CD4-positive, alpha-beta T cell (primary cell): ENCODE measurements at regions not wholly inside any gene's neighbourhood (a gene's known extent, or its start where the extent isn't known, plus 50 kb on each side); places are given as distances from the start of the nearest gene placed in this dataset.

Experiments
- ATAC-seq: fragments of 200-7000 bp; cut with Tn5 transposase; one replicate; pipeline ENCODE4 v1.10.0; 2022; ENCODE audit warnings: mild to moderate bottlenecking; ENCODE audit not compliant: poor library complexity
- CTCF ChIA-PET: fragments of 350-600 bp; sonication (Branson Sonifier 250); formaldehyde crosslinking; loops from one replicate; lab custom pipeline; 2021; ENCODE audit warnings: antibody characterized with exemption, inconsistent platforms; lab: Charles Lee
- POLR2A ChIA-PET: fragments of 350-600 bp; sonication (Branson Sonifier 250); formaldehyde crosslinking; loops from one replicate; lab custom pipeline; 2021; ENCODE audit warnings: antibody characterized with exemption, inconsistent platforms; lab: Charles Lee
- DNase-seq, 14 experiments: peaks; one replicate each; pipeline ENCODE4 v3.0.0-alpha.2; 2013 to 2020; ENCODE audit warnings: mixed read lengths in 2 of 14
- H3K27ac ChIP-seq, 2 donors: one replicate each; pipeline versions ENCODE4 v1.5.1 to v1.7.0; 2013; ENCODE audit warnings: low read length in 2 of 2, low read depth in 1 of 2, mild to moderate bottlenecking in 1 of 2
- H3K27me3 ChIP-seq, 2 experiments: 1 replicate in 1 of 2; 2 replicates in 1 of 2; pipeline versions ENCODE4 v1.6.1 to v1.7.0; 2013; ENCODE audit warnings: low read length in 2 of 2, control low read depth in 1 of 2, mild to moderate bottlenecking in 1 of 2, moderate library complexity in 1 of 2; ENCODE audit not compliant: insufficient read depth in 2 of 2, control insufficient read depth in 1 of 2
- H3K36me3 ChIP-seq: one replicate; pipeline ENCODE4 v1.6.1; 2013; ENCODE audit warnings: low read length, control low read depth; ENCODE audit not compliant: insufficient read depth
- H3K4me1 ChIP-seq: one replicate; pipeline ENCODE4 v1.6.1; 2013; ENCODE audit warnings: low read length, control low read depth; ENCODE audit not compliant: insufficient read depth
- H3K4me3 ChIP-seq: one replicate; pipeline ENCODE4 v1.5.1; 2013; ENCODE audit warnings: mild to moderate bottlenecking, low read length, moderate library complexity
- H3K9me3 ChIP-seq, 2 experiments: 1 replicate in 1 of 2; 2 replicates in 1 of 2; pipeline versions ENCODE4 v1.6.1 to v1.7.0; 2013; ENCODE audit warnings: low read length in 2 of 2, mild to moderate bottlenecking in 2 of 2, control low read depth in 1 of 2, moderate library complexity in 1 of 2; ENCODE audit not compliant: control insufficient read depth in 1 of 2, insufficient read depth in 1 of 2
- H3K27ac Mint-ChIP-seq: one replicate; pipeline ENCODE4 v1.8.0; 2020; ENCODE audit warnings: mixed read lengths
- H3K27me3 Mint-ChIP-seq: one replicate; pipeline ENCODE4 v1.8.0; 2021; ENCODE audit warnings: mixed read lengths
- H3K36me3 Mint-ChIP-seq: one replicate; pipeline ENCODE4 v1.8.0; 2021; ENCODE audit warnings: low read depth, mixed read lengths
- H3K4me1 Mint-ChIP-seq: one replicate; pipeline ENCODE4 v1.8.0; 2021; ENCODE audit warnings: low read depth, mixed read lengths
- H3K4me3 Mint-ChIP-seq: one replicate; pipeline ENCODE4 v1.8.0; 2020; ENCODE audit warnings: mild to moderate bottlenecking, mixed read lengths
- H3K9me3 Mint-ChIP-seq: one replicate; pipeline ENCODE4 v1.8.0; 2020; ENCODE audit warnings: mixed read lengths
- CTCF ChIP-seq: fragments of 200-600 bp; IDR thresholded peaks from one replicate; pipeline ENCODE4 v1.8.0; 2022; ENCODE audit warnings: antibody characterized with exemption, mild to moderate bottlenecking
- intact Hi-C, 2 experiments: fragments of 100-400 bp; cut with DNase I in 1 of 2; cut with micrococcal nuclease in 1 of 2; formaldehyde crosslinking; loops; one replicate each; pipeline versions ENCODE4 v1.15.1 to v1.9.0; 2023 to 2025; cut with DNase I, micrococcal nuclease

- H3K27me3 Mint-ChIP-seq, result no peaks in the 10 kb centered on the region
- peaks cover 10% of the 10 kb centered on the region for H3K9me3 Mint-ChIP-seq
- H3K27me3 ChIP-seq, result no peaks in the 10 kb centered on the region
- ChIA-PET CTCF (no interaction called here), POLR2A (no interaction called here)
- H3K27ac ChIP-seq, result no peak overlapping the region
- ATAC-seq (no peak), DNase-seq (no peak)
- TF ChIP-seq CTCF, result no peak
- H3K36me3 Mint-ChIP-seq, result no peaks in the 10 kb centered on the region
- H3K4me3 ChIP-seq, result no peak overlapping the region
- no peak overlapping the region for H3K27ac Mint-ChIP-seq
- no peaks in the 10 kb centered on the region for H3K36me3 ChIP-seq
- peaks cover 0 to 4% of the 10 kb centered on the region in 2 experiments for H3K9me3 ChIP-seq
- H3K4me3 Mint-ChIP-seq, result no peak overlapping the region
- no peaks in the 10 kb centered on the region for H3K4me1 Mint-ChIP-seq
- H3K4me1 ChIP-seq, result no peaks in the 10 kb centered on the region
- intact Hi-C loops, result no loop called here
These were observed 1048.0 kb upstream of the WWC1 start for GRCh38 chr5:167243463-167243862.

- H3K9me3 Mint-ChIP-seq, result peaks cover 10% of the 10 kb centered on the region
- ATAC-seq (no peak), DNase-seq (no peak)
- no peaks in the 10 kb centered on the region for H3K36me3 Mint-ChIP-seq
- Histone ChIP-seq H3K4me3 (no peak overlapping the region), H3K27me3 (no peaks in the 10 kb centered on the region), H3K9me3 (peaks cover 0 to 3% of the 10 kb centered on the region in 2 experiments), H3K4me1 (no peaks in the 10 kb centered on the region), H3K36me3 (no peaks in the 10 kb centered on the region), H3K27ac (no peak overlapping the region)
- H3K4me1 Mint-ChIP-seq, result no peaks in the 10 kb centered on the region
- ChIA-PET POLR2A (no interaction called here), CTCF (no interaction called here)
- TF ChIP-seq CTCF, result no peak
- no peaks in the 10 kb centered on the region for H3K27me3 Mint-ChIP-seq
- no peak overlapping the region for H3K4me3 Mint-ChIP-seq
- H3K27ac Mint-ChIP-seq, result no peak overlapping the region
- intact Hi-C loops, result no loop called here
These were observed 1046.9 kb upstream of the WWC1 start for GRCh38 chr5:167244583-167244982.

- H3K27ac Mint-ChIP-seq, result no peak overlapping the region
- H3K9me3 Mint-ChIP-seq, result peaks cover 10% of the 10 kb centered on the region
- TF ChIP-seq CTCF, result no peak
- ChIA-PET CTCF (no interaction called here), POLR2A (no interaction called here)
- H3K4me3 Mint-ChIP-seq, result no peak overlapping the region
- intact Hi-C loops, result no loop called here
- Histone ChIP-seq H3K27me3 (no peaks in the 10 kb centered on the region), H3K36me3 (no peaks in the 10 kb centered on the region), H3K9me3 (no peaks in the 10 kb centered on the region), H3K27ac (no peak overlapping the region), H3K4me1 (no peaks in the 10 kb centered on the region), H3K4me3 (no peak overlapping the region)
- ATAC-seq (no peak), DNase-seq (no peak)
- no peaks in the 10 kb centered on the region for H3K27me3 Mint-ChIP-seq
- H3K4me1 Mint-ChIP-seq, result no peaks in the 10 kb centered on the region
- no peaks in the 10 kb centered on the region for H3K36me3 Mint-ChIP-seq
These were observed 1045.6 kb upstream of the WWC1 start for GRCh38 chr5:167245868-167246267.
